ENCODE measurements at regions not wholly inside any gene's neighbourhood (a gene's known extent, or its start where the extent isn't known, plus 50 kb on each side); places are given as distances from the start of the nearest gene placed in this dataset.
A peak's percentile ranks its signal among the peaks of the same experiment; 100 is the strongest.
"Not testable (repeated sequence)": the region's sequence is repeated elsewhere in the genome, so short reads cannot be mapped to it uniquely, and the experiment has no call there.

GRCh38 chrX:55981603-55982002, 250.6 kb upstream of the KLF8 start:
- no peak for DNase-seq (ENCODE audit: low spot score)

GRCh38 chrX:55996649-55997048, 235.5 kb upstream of the KLF8 start:
- no peak for DNase-seq (ENCODE audit: low spot score)

- DNase-seq (ENCODE audit: low spot score), result peak; percentile 32
Observed at GRCh38 chrX:56000174-56000573, 232.0 kb upstream of the KLF8 start.

- no peak for DNase-seq (ENCODE audit: low spot score)
Observed at GRCh38 chrX:56000729-56001128, 231.4 kb upstream of the KLF8 start.

GRCh38 chrX:56025872-56026571, 206.1 kb upstream of the KLF8 start:
- DNase-seq (ENCODE audit: low spot score), result no peak

GRCh38 chrX:56026815-56027214, 205.3 kb upstream of the KLF8 start:
- DNase-seq (ENCODE audit: low spot score), result no peak

GRCh38 chrX:56029188-56029587, 203.0 kb upstream of the KLF8 start:
- DNase-seq (ENCODE audit: low spot score), result no peak

GRCh38 chrX:56029691-56030090, 202.5 kb upstream of the KLF8 start:
- no peak for DNase-seq (ENCODE audit: low spot score)

GRCh38 chrX:56031409-56031808, 200.7 kb upstream of the KLF8 start:
- no peak for DNase-seq (ENCODE audit: low spot score)

GRCh38 chrX:56033495-56034180, 198.5 kb upstream of the KLF8 start:
- DNase-seq (ENCODE audit: low spot score), result no peak

GRCh38 chrX:56052673-56053330, 179.4 kb upstream of the KLF8 start:
- not testable (repeated sequence) for DNase-seq (ENCODE audit: low spot score)

- DNase-seq (ENCODE audit: low spot score), result no peak
Observed at GRCh38 chrX:56057325-56057724, 174.8 kb upstream of the KLF8 start.

- no peak for DNase-seq (ENCODE audit: low spot score)
Observed at GRCh38 chrX:56066016-56066415, 166.1 kb upstream of the KLF8 start.

- no peak for DNase-seq (ENCODE audit: low spot score)
Observed at GRCh38 chrX:56068274-56068758, 163.8 kb upstream of the KLF8 start.

GRCh38 chrX:56069299-56069931, 162.7 kb upstream of the KLF8 start:
- no peak for DNase-seq (ENCODE audit: low spot score)

- DNase-seq (ENCODE audit: low spot score), result no peak
Observed at GRCh38 chrX:56089376-56089775, 142.8 kb upstream of the KLF8 start.

- DNase-seq (ENCODE audit: low spot score), result no peak
Observed at GRCh38 chrX:56099271-56099670, 132.9 kb upstream of the KLF8 start.

- DNase-seq (ENCODE audit: low spot score), result no peak
Observed at GRCh38 chrX:56107320-56107719, 124.8 kb upstream of the KLF8 start.

GRCh38 chrX:56113785-56114436, 118.2 kb upstream of the KLF8 start:
- no peak for DNase-seq (ENCODE audit: low spot score)

GRCh38 chrX:56114437-56114787, 117.7 kb upstream of the KLF8 start:
- DNase-seq (ENCODE audit: low spot score), result no peak

- no peak for DNase-seq (ENCODE audit: low spot score)
Observed at GRCh38 chrX:56120242-56120641, 111.9 kb upstream of the KLF8 start.

- DNase-seq (ENCODE audit: low spot score), result no peak
Observed at GRCh38 chrX:56125946-56126345, 106.2 kb upstream of the KLF8 start.

Measured in AG08395 (cell line).